ENCODE measurements at regions not wholly inside any gene's neighbourhood (a gene's known extent, or its start where the extent isn't known, plus 50 kb on each side); places are given as distances from the start of the nearest gene placed in this dataset.
"Not testable (repeated sequence)": the region's sequence is repeated elsewhere in the genome, so short reads cannot be mapped to it uniquely, and the experiment has no call there.

GRCh38 chr2:242011991-242012764 lies 142.6 kb downstream of the RTP5 start:
- DNase-seq (ENCODE audit: low read depth): no peak
- in situ Hi-C loops (cut with HindIII; ENCODE audit: low pct_unique_long_range_greater_than_20kb, low sequenced_read_pairs): no loop called here

GRCh38 chr2:242012956-242013764 lies 143.6 kb downstream of the RTP5 start:
- in situ Hi-C loops (cut with HindIII; ENCODE audit: low pct_unique_long_range_greater_than_20kb, low sequenced_read_pairs): no loop called here
- no peak for DNase-seq (ENCODE audit: low read depth)

GRCh38 chr2:242013771-242014170 lies 144.2 kb downstream of the RTP5 start:
- in situ Hi-C loops (cut with HindIII; ENCODE audit: low pct_unique_long_range_greater_than_20kb, low sequenced_read_pairs): no loop called here
- DNase-seq (ENCODE audit: low read depth): no peak

GRCh38 chr2:242015108-242016065 lies 145.9 kb downstream of the RTP5 start:
- in situ Hi-C loops (cut with HindIII; ENCODE audit: low pct_unique_long_range_greater_than_20kb, low sequenced_read_pairs): no loop called here
- DNase-seq (ENCODE audit: low read depth): no peak

GRCh38 chr2:242017086-242017485 lies 147.6 kb downstream of the RTP5 start:
- no peak for DNase-seq (ENCODE audit: low read depth)

GRCh38 chr2:242018416-242018815 lies 148.9 kb downstream of the RTP5 start:
- in situ Hi-C loops (cut with HindIII; ENCODE audit: low pct_unique_long_range_greater_than_20kb, low sequenced_read_pairs); DNase-seq (ENCODE audit: low read depth): not testable (repeated sequence)

More at GRCh38 chr2:242017086-242017485, 147.6 kb downstream of the RTP5 start:
- in situ Hi-C loops (cut with HindIII; ENCODE audit: low pct_unique_long_range_greater_than_20kb, low sequenced_read_pairs): no loop called here

- DNase-seq (ENCODE audit: low read depth): no peak
Measured at GRCh38 chr2:242019344-242019743, 149.8 kb downstream of the RTP5 start.

GRCh38 chr2:242020196-242021004 lies 150.9 kb downstream of the RTP5 start:
- in situ Hi-C loops (cut with HindIII; ENCODE audit: low pct_unique_long_range_greater_than_20kb, low sequenced_read_pairs): no loop called here
- no peak for DNase-seq (ENCODE audit: low read depth)

More at GRCh38 chr2:242019344-242019743, 149.8 kb downstream of the RTP5 start:
- in situ Hi-C loops (cut with HindIII; ENCODE audit: low pct_unique_long_range_greater_than_20kb, low sequenced_read_pairs): no loop called here

GRCh38 chr2:242022550-242023290 lies 153.2 kb downstream of the RTP5 start:
- DNase-seq (ENCODE audit: low read depth): no peak
- in situ Hi-C loops (cut with HindIII; ENCODE audit: low pct_unique_long_range_greater_than_20kb, low sequenced_read_pairs): no loop called here

GRCh38 chr2:242024751-242025355 lies 155.3 kb downstream of the RTP5 start:
- in situ Hi-C loops (cut with HindIII; ENCODE audit: low pct_unique_long_range_greater_than_20kb, low sequenced_read_pairs): no loop called here
- DNase-seq (ENCODE audit: low read depth): no peak

- DNase-seq (ENCODE audit: low read depth): no peak
- in situ Hi-C loops (cut with HindIII; ENCODE audit: low pct_unique_long_range_greater_than_20kb, low sequenced_read_pairs): no loop called here
Measured at GRCh38 chr2:242027676-242028450, 158.3 kb downstream of the RTP5 start.

- in situ Hi-C loops (cut with HindIII; ENCODE audit: low pct_unique_long_range_greater_than_20kb, low sequenced_read_pairs): no loop called here
- DNase-seq (ENCODE audit: low read depth): no peak
Measured at GRCh38 chr2:242029422-242030225, 160.1 kb downstream of the RTP5 start.

- no peak for DNase-seq (ENCODE audit: low read depth)
- in situ Hi-C loops (cut with HindIII; ENCODE audit: low pct_unique_long_range_greater_than_20kb, low sequenced_read_pairs): no loop called here
Measured at GRCh38 chr2:242030226-242030575, 160.7 kb downstream of the RTP5 start.

- no peak for DNase-seq (ENCODE audit: low read depth)
- in situ Hi-C loops (cut with HindIII; ENCODE audit: low pct_unique_long_range_greater_than_20kb, low sequenced_read_pairs): no loop called here
Measured at GRCh38 chr2:242030858-242031257, 161.3 kb downstream of the RTP5 start.

- in situ Hi-C loops (cut with HindIII; ENCODE audit: low pct_unique_long_range_greater_than_20kb, low sequenced_read_pairs): no loop called here
Measured at GRCh38 chr2:242031481-242032019, 162.0 kb downstream of the RTP5 start.

More at GRCh38 chr2:242031481-242032019, 162.0 kb downstream of the RTP5 start:
- peak; percentile 28 for DNase-seq (ENCODE audit: low read depth)
